Skin epidermis (tissue), 12 donors: ENCODE measurements at regions not wholly inside any gene's neighbourhood (a gene's known extent, or its start where the extent isn't known, plus 50 kb on each side); places are given as distances from the start of the nearest gene placed in this dataset.

ENCODE experiments used
- H3K27ac ChIP-seq, 21 experiments: fragments of 200-600 bp; sonication (generic) in 11 of 21; one replicate each; pipeline ENCODE4 v1.5.0; 2020; ENCODE audit warnings: mild to moderate bottlenecking in 3 of 21, inconsistent platforms in 2 of 21, moderate library complexity in 2 of 21
- H3K4me3 ChIP-seq, 7 experiments: fragments of 200-600 bp; sonication (generic) in 2 of 7; one replicate each; pipeline ENCODE4 v1.5.0; 2020; ENCODE audit warnings: inconsistent platforms in 2 of 7, mild to moderate bottlenecking in 2 of 7, moderate library complexity in 1 of 7

GRCh38 chr22:48268293-48268692 lies 1505.8 kb downstream of the TBC1D22A start:
- no peak overlapping the region for H3K27ac ChIP-seq

GRCh38 chr22:48267681-48268080 lies 1505.2 kb downstream of the TBC1D22A start:
- Histone ChIP-seq H3K4me3 (no peak overlapping the region), H3K27ac (no peak overlapping the region)

More at GRCh38 chr22:48268293-48268692, 1505.8 kb downstream of the TBC1D22A start:
- no peak overlapping the region for H3K4me3 ChIP-seq

GRCh38 chr22:48265000-48265625 lies 1502.7 kb downstream of the TBC1D22A start:
- Histone ChIP-seq H3K4me3 (no peak overlapping the region), H3K27ac (no peak overlapping the region)

GRCh38 chr22:48264586-48264985 lies 1502.1 kb downstream of the TBC1D22A start:
- H3K27ac ChIP-seq, result no peak overlapping the region
- no peak overlapping the region for H3K4me3 ChIP-seq

- no peak overlapping the region for H3K27ac ChIP-seq
- H3K4me3 ChIP-seq, result no peak overlapping the region
These were observed 1501.4 kb downstream of the TBC1D22A start for GRCh38 chr22:48263791-48264351.

GRCh38 chr22:48263431-48263765 lies 1500.9 kb downstream of the TBC1D22A start:
- Histone ChIP-seq H3K4me3 (no peak overlapping the region), H3K27ac (no peak overlapping the region)

- Histone ChIP-seq H3K27ac (no peak overlapping the region), H3K4me3 (no peak overlapping the region)
These were observed 1500.4 kb downstream of the TBC1D22A start for GRCh38 chr22:48262596-48263430.

GRCh38 chr22:48261706-48262105 lies 1499.3 kb downstream of the TBC1D22A start:
- no peak overlapping the region for H3K4me3 ChIP-seq
- H3K27ac ChIP-seq, result no peak overlapping the region

- H3K4me3 ChIP-seq, result no peak overlapping the region
- no peak overlapping the region for H3K27ac ChIP-seq
These were observed 1498.7 kb downstream of the TBC1D22A start for GRCh38 chr22:48261048-48261621.

- no peak overlapping the region for H3K4me3 ChIP-seq
- no peak overlapping the region for H3K27ac ChIP-seq
These were observed 1497.7 kb downstream of the TBC1D22A start for GRCh38 chr22:48259991-48260670.

GRCh38 chr22:48258811-48259210 lies 1496.4 kb downstream of the TBC1D22A start:
- H3K4me3 ChIP-seq, result no peak overlapping the region

GRCh38 chr22:48258064-48258701 lies 1495.7 kb downstream of the TBC1D22A start:
- no peak overlapping the region for H3K4me3 ChIP-seq
- no peak overlapping the region for H3K27ac ChIP-seq

More at GRCh38 chr22:48258811-48259210, 1496.4 kb downstream of the TBC1D22A start:
- H3K27ac ChIP-seq, result no peak overlapping the region

GRCh38 chr22:48257685-48258055 lies 1495.2 kb downstream of the TBC1D22A start:
- H3K4me3 ChIP-seq, result no peak overlapping the region
- H3K27ac ChIP-seq, result no peak overlapping the region

GRCh38 chr22:48256776-48257684 lies 1494.6 kb downstream of the TBC1D22A start:
- Histone ChIP-seq H3K4me3 (no peak overlapping the region), H3K27ac (no peak overlapping the region)

- Histone ChIP-seq H3K27ac (no peak overlapping the region), H3K4me3 (no peak overlapping the region)
These were observed 1493.7 kb downstream of the TBC1D22A start for GRCh38 chr22:48256041-48256739.

GRCh38 chr22:48254311-48254873 lies 1491.9 kb downstream of the TBC1D22A start:
- Histone ChIP-seq H3K4me3 (no peak overlapping the region), H3K27ac (no peak overlapping the region)

GRCh38 chr22:48253573-48253972 lies 1491.1 kb downstream of the TBC1D22A start:
- Histone ChIP-seq H3K4me3 (no peak overlapping the region), H3K27ac (no peak overlapping the region)

- Histone ChIP-seq H3K27ac (no peak overlapping the region), H3K4me3 (no peak overlapping the region)
These were observed 1490.7 kb downstream of the TBC1D22A start for GRCh38 chr22:48253136-48253535.
